ENCODE measurements at regions not wholly inside any gene's neighbourhood (a gene's known extent, or its start where the extent isn't known, plus 50 kb on each side); places are given as distances from the start of the nearest gene placed in this dataset.

- Histone ChIP-seq H3K4me1 (replicated peaks in 1 of 2) (no peaks in the 10 kb centered on the region), H3K4me3 (no peak overlapping the region), H3K27me3 (no peaks in the 10 kb centered on the region), H3K9me3 (replicated peaks in 1 of 3) (no peaks in the 10 kb centered on the region), H3K36me3 (replicated peaks in 1 of 2) (no peaks in the 10 kb centered on the region), H3K27ac (no peak overlapping the region)
- WGBS, 4 donors, result 70 to 85% (median 78%) methylated on average over 2 of the region's 2 CpGs
- intact Hi-C loops (cut with DNase I), result no loop called here
- no peak for TF ChIP-seq POLR2A (IDR thresholded peaks at IDR 0.05)
- TF ChIP-seq, protein P1, sequence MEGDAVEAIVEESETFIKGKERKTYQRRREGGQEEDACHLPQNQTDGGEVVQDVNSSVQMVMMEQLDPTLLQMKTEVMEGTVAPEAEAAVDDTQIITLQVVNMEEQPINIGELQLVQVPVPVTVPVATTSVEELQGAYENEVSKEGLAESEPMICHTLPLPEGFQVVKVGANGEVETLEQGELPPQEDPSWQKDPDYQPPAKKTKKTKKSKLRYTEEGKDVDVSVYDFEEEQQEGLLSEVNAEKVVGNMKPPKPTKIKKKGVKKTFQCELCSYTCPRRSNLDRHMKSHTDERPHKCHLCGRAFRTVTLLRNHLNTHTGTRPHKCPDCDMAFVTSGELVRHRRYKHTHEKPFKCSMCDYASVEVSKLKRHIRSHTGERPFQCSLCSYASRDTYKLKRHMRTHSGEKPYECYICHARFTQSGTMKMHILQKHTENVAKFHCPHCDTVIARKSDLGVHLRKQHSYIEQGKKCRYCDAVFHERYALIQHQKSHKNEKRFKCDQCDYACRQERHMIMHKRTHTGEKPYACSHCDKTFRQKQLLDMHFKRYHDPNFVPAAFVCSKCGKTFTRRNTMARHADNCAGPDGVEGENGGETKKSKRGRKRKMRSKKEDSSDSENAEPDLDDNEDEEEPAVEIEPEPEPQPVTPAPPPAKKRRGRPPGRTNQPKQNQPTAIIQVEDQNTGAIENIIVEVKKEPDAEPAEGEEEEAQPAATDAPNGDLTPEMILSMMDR (IDR thresholded peaks at IDR 0.05), result no peak
- no peak for DNase-seq
Observed at GRCh38 chr13:64746845-64747244, 2483.3 kb downstream of the PCDH9 start.

GRCh38 chr13:64740493-64740892 is 2489.6 kb downstream of the PCDH9 start:
- no peaks in the 10 kb centered on the region for H3K9me3 ChIP-seq (replicated peaks in 1 of 3)
- 72 to 86% (median 76%) methylated on average over 2 of the region's 2 CpGs for WGBS, 4 donors
- no peaks in the 10 kb centered on the region for H3K36me3 ChIP-seq (replicated peaks in 1 of 2)
- no peaks in the 10 kb centered on the region for H3K27me3 ChIP-seq
- DNase-seq, result no peak
- H3K27ac ChIP-seq, result no peak overlapping the region
- intact Hi-C loops (cut with DNase I), result no loop called here
- H3K4me1 ChIP-seq (replicated peaks in 1 of 2), result no peaks in the 10 kb centered on the region
- H3K4me3 ChIP-seq, result no peak overlapping the region
- TF ChIP-seq, protein P1 (IDR thresholded peaks at IDR 0.05), result no peak
- no peak for TF ChIP-seq POLR2A (IDR thresholded peaks at IDR 0.05)

DNA sequence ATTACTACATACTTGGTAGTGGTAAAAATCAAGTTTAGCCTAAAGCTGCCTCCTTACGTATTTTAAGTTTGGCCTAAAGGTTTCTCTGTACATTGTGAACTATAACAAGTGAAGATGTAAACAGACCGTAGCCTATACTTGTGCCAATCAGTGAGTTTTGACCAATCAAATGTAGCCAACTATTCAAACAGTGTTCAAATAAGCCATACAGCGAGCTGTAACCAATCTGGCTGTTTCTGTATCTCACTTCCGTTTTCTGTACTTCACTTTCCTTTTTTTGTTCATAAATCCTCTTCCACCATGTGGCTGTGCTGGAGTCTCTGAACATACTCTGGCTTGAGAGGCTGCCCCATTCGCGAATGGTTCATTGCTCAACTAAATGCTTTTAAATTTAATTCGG is 2504.6 kb downstream of the PCDH9 start:
- no peak overlapping the region for H3K4me3 ChIP-seq
- WGBS, 4 donors, result 78 to 84% (median 82%) methylated on average over 7 of the region's 7 CpGs
- no peak overlapping the region for H3K27ac ChIP-seq
- no peaks in the 10 kb centered on the region for H3K27me3 ChIP-seq
- H3K4me1 ChIP-seq (replicated peaks in 1 of 2), result no peaks in the 10 kb centered on the region
- intact Hi-C loops (cut with DNase I), result no loop called here
- H3K9me3 ChIP-seq (replicated peaks in 1 of 3), result no peaks in the 10 kb centered on the region
- no peak for DNase-seq
- TF ChIP-seq, protein P1 (IDR thresholded peaks at IDR 0.05), result no peak
- no peak for TF ChIP-seq POLR2A (IDR thresholded peaks at IDR 0.05)
- H3K36me3 ChIP-seq (replicated peaks in 1 of 2), result no peaks in the 10 kb centered on the region

GRCh38 chr13:64723724-64724123 is 2506.4 kb downstream of the PCDH9 start:
- H3K27ac ChIP-seq, result no peak overlapping the region
- H3K9me3 ChIP-seq (replicated peaks in 1 of 3), result no peaks in the 10 kb centered on the region
- whole genome bisulfite sequencing, 4 donors, result 26 to 58% (median 49%) methylated on average over 2 of the region's 2 CpGs
- H3K4me3 ChIP-seq, result no peak overlapping the region
- intact Hi-C loops (cut with DNase I), result no loop called here
- no peak for TF ChIP-seq POLR2A (IDR thresholded peaks at IDR 0.05)
- TF ChIP-seq, protein P1 (IDR thresholded peaks at IDR 0.05), result no peak
- H3K4me1 ChIP-seq (replicated peaks in 1 of 2), result no peaks in the 10 kb centered on the region
- no peaks in the 10 kb centered on the region for H3K36me3 ChIP-seq (replicated peaks in 1 of 2)
- no peaks in the 10 kb centered on the region for H3K27me3 ChIP-seq
- DNase-seq, result peak in 1 of 7 donors; percentile 12
